Thyroid gland (tissue), 4 donors: ENCODE measurements at regions not wholly inside any gene's neighbourhood (a gene's known extent, or its start where the extent isn't known, plus 50 kb on each side); places are given as distances from the start of the nearest gene placed in this dataset.

ENCODE experiments used
- DNase-seq, 2 donors: peaks; one replicate each; pipeline ENCODE4 v3.0.0-alpha.2; 2019
- H3K27ac ChIP-seq, 3 donors: fragments of 200-600 bp; sonication (generic); 1 replicate in 2 of 3; 2 replicates in 1 of 3; pipeline ENCODE4 v1.5.1; 2016 to 2019; ENCODE audit warnings: mild to moderate bottlenecking in 1 of 3, moderate library complexity in 1 of 3
- H3K27me3 ChIP-seq: fragments of 200-600 bp; sonication (generic); one replicate; pipeline ENCODE4 v1.5.1; 2019
- H3K36me3 ChIP-seq, 2 donors: fragments of 200-600 bp; sonication (generic); one replicate each; pipeline ENCODE4 v1.5.1; 2016 to 2019
- H3K4me1 ChIP-seq, 2 donors: fragments of 200-600 bp; sonication (generic); one replicate each; pipeline ENCODE4 v1.5.1; 2017 to 2019
- H3K4me3 ChIP-seq, 3 donors: fragments of 200-600 bp; sonication (generic); replicated peaks in 1 of 3; 1 replicate in 2 of 3; 2 replicates in 1 of 3; pipeline ENCODE4 v1.5.1; 2016; ENCODE audit warnings: mild to moderate bottlenecking in 1 of 3
- H3K9me3 ChIP-seq: fragments of 200-600 bp; sonication (generic); one replicate; pipeline ENCODE4 v1.5.1; 2017
- POLR2A ChIP-seq, 2 donors: fragments of 450-650 bp; IDR thresholded peaks; one replicate each; pipeline ENCODE4 v1.6.1; 2017; ENCODE audit warnings: antibody characterized with exemption in 2 of 2, mild to moderate bottlenecking in 2 of 2, moderate library complexity in 1 of 2
- WGBS, 2 donors: methylation state at CpG; one replicate each; pipeline ENCODE4 v1.1.5; 2017; 5-methylcytosine and 5-hydroxymethylcytosine counted together
- intact Hi-C: fragments of 100-400 bp; cut with DNase I; formaldehyde crosslinking; loops from one replicate; pipeline ENCODE4 v1.15.1; 2023
- TF ChIP-seq, protein P1 (sequence below), 6 experiments: fragments of 200-600 bp in 3 of 6; fragments of 450-650 bp in 3 of 6; sonication (generic) in 3 of 6; IDR thresholded peaks; one replicate each; pipeline ENCODE4 v1.5.1; 2016 to 2019; ENCODE audit warnings: antibody characterized with exemption in 6 of 6, mild to moderate bottlenecking in 2 of 6, inconsistent platforms in 1 of 6, moderate library complexity in 1 of 6

DNA sequence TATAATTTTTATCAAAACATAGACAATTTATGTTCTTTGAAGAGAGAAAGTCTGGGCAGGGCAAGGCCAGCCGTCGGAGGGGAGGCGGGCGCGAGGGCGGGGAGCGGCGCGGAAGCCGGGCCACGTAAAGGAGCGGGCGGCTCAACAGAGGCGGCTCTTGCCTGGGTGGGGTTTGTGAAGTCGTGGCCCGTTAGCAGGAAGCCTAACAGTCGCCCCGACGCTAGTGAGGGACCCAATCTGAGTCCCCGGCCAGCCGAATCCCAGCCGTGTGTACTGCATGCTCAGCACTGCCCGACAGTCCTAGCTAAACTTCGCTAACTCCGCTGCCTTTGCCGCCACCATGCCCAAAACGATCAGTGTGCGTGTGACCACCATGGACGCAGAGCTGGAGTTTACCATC is 1129.2 kb downstream of the CDH9 start:
- no peaks in the 10 kb centered on the region for H3K4me1 ChIP-seq
- no peak overlapping the region for H3K27ac ChIP-seq
- H3K9me3 ChIP-seq, result no peaks in the 10 kb centered on the region
- intact Hi-C loops, result no loop called here
- no peaks in the 10 kb centered on the region for H3K27me3 ChIP-seq
- WGBS, 2 donors, result 92 to 95% methylated on average over 29 of the region's 29 CpGs
- TF ChIP-seq, protein P1, sequence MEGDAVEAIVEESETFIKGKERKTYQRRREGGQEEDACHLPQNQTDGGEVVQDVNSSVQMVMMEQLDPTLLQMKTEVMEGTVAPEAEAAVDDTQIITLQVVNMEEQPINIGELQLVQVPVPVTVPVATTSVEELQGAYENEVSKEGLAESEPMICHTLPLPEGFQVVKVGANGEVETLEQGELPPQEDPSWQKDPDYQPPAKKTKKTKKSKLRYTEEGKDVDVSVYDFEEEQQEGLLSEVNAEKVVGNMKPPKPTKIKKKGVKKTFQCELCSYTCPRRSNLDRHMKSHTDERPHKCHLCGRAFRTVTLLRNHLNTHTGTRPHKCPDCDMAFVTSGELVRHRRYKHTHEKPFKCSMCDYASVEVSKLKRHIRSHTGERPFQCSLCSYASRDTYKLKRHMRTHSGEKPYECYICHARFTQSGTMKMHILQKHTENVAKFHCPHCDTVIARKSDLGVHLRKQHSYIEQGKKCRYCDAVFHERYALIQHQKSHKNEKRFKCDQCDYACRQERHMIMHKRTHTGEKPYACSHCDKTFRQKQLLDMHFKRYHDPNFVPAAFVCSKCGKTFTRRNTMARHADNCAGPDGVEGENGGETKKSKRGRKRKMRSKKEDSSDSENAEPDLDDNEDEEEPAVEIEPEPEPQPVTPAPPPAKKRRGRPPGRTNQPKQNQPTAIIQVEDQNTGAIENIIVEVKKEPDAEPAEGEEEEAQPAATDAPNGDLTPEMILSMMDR (IDR thresholded peaks at IDR 0.05), result no peak
- TF ChIP-seq POLR2A (IDR thresholded peaks at IDR 0.05), result no peak
- DNase-seq, result no peak
- H3K36me3 ChIP-seq, result no peaks in the 10 kb centered on the region
- H3K4me3 ChIP-seq, result no peak overlapping the region

DNA sequence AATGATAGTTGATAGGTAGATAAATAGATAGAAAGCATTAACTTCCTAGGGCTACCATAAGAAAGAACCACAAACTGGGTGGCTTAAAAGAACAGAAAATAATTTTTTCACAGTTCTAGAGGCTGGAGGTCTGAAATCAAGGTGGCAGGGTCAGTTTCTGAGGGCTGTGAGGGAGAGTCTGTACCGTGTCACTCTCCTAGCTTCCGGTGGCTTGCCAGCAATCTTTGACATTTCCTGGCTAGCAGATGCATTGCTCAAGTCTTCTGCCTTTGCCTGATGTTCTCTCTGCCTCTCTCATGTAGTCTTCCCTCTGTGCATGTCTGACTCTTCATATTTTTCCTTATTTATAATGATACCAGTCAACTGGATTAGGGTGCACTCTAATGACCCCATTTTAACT is 1132.7 kb downstream of the CDH9 start:
- Histone ChIP-seq H3K4me1 (no peaks in the 10 kb centered on the region), H3K9me3 (no peaks in the 10 kb centered on the region), H3K27ac (no peak overlapping the region), H3K4me3 (no peak overlapping the region), H3K36me3 (no peaks in the 10 kb centered on the region), H3K27me3 (no peaks in the 10 kb centered on the region)
- no peak for DNase-seq
- TF ChIP-seq, protein P1 (IDR thresholded peaks at IDR 0.05), result no peak
- TF ChIP-seq POLR2A (IDR thresholded peaks at IDR 0.05), result no peak
- intact Hi-C loops, result no loop called here
- WGBS, 2 donors, result 37 to 64% methylated on average over 2 of the region's 2 CpGs

DNA sequence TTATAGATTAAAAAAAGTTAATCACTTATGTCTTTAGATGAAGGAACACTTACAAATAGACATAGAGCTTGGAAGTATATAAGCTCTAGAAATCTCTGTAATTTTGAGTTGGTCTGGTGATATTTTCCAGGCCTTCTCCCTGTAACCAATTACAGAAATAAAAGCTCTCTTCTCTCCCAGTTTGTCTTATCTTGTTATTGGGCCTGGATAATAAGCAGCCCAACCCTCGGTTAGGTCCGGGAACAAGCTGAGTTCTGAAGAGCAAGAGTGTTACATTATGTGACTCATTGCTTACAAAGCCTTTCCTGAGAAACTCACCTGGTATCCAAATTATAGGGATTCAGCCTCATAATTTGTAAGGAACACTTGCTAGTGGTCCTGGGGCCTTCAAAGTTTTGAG is 1146.2 kb downstream of the CDH9 start:
- Histone ChIP-seq H3K4me3 (no peak overlapping the region), H3K9me3 (no peaks in the 10 kb centered on the region), H3K36me3 (no peaks in the 10 kb centered on the region), H3K4me1 (no peaks in the 10 kb centered on the region), H3K27me3 (no peaks in the 10 kb centered on the region), H3K27ac (no peak overlapping the region)
- DNase-seq, result no peak
- intact Hi-C loops, result no loop called here
- TF ChIP-seq POLR2A (IDR thresholded peaks at IDR 0.05), result no peak
- TF ChIP-seq, protein P1 (IDR thresholded peaks at IDR 0.05), result no peak
- 47 to 52% methylated on average over 2 of the region's 2 CpGs for WGBS, 2 donors

DNA sequence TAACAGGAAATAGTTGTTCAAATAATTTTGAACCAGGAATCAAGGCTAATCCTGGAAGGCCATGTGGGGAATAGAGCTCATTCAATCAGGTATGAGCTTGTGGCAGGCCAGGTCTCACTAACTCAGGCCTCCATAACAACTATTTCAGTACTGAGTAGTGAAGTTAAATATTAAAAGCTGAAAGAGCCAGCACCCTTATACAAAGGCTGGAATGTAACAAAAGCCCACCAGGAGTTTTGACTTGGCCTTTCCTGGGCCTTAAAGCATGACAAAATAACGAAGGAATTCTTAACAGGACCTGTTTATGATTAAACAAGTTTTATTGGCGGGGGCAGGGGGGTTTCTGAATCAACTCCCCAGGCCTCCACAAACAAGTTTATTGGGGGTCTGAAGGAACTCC is 1146.7 kb downstream of the CDH9 start:
- Histone ChIP-seq H3K9me3 (no peaks in the 10 kb centered on the region), H3K4me3 (no peak overlapping the region), H3K27me3 (no peaks in the 10 kb centered on the region), H3K4me1 (no peaks in the 10 kb centered on the region), H3K27ac (no peak overlapping the region), H3K36me3 (no peaks in the 10 kb centered on the region)
- no peak for TF ChIP-seq POLR2A (IDR thresholded peaks at IDR 0.05)
- TF ChIP-seq, protein P1 (IDR thresholded peaks at IDR 0.05), result no peak
- 57 to 73% methylated on average over 2 of the region's 2 CpGs for WGBS, 2 donors
- intact Hi-C loops, result no loop called here
- no peak for DNase-seq

DNA sequence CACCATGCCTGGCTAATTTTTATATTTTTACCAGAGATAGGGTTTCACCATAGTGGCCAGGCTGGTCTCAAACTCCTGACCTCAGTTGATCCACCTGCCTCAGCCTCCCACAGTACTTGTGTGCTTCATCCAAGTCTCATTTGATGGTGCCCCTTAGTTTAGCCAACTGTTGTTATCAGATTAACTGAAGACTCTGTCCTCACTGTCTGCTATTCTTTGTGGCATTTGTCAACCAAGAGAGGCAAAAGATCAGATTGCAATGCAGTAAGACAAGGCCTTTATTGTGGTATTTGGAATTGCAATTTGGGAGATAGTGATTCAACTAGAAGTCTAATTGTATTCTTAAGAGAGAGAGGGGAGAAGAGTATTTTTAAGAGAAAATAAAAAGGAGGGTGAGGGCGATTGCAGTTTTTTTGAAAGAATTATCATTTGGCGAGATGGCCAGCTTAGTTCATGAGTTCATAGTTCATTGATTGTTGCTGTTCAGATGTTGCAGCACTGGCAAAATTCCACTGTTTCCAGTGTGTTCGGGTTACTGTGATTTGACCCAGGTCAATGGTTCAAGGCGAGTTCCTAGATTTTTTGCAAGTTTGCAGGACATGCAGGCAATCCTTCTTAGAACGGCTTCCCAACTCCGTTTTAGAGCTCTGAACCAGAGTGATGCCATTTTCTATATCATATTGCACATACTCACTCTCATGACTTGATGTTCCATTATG is 1156.9 kb downstream of the CDH9 start:
- Histone ChIP-seq H3K4me3 (no peak overlapping the region), H3K27ac (no peak overlapping the region), H3K27me3 (no peaks in the 10 kb centered on the region), H3K9me3 (no peaks in the 10 kb centered on the region), H3K4me1 (no peaks in the 10 kb centered on the region), H3K36me3 (no peaks in the 10 kb centered on the region)
- TF ChIP-seq, protein P1 (IDR thresholded peaks at IDR 0.05), result no peak
- no peak for TF ChIP-seq POLR2A (IDR thresholded peaks at IDR 0.05)
- DNase-seq, result no peak
- intact Hi-C loops, result no loop called here
- WGBS, 2 donors, result 88 to 90% methylated on average over 6 of the region's 6 CpGs
